ENCODE measurements at regions not wholly inside any gene's neighbourhood (a gene's known extent, or its start where the extent isn't known, plus 50 kb on each side); places are given as distances from the start of the nearest gene placed in this dataset.
"Not testable (repeated sequence)": the region's sequence is repeated elsewhere in the genome, so short reads cannot be mapped to it uniquely, and the experiment has no call there.

- intact Hi-C loops (cut with DNase I), result no loop called here
- DNase-seq, result no peak
These were observed 188.4 kb upstream of the CACNA2D1 start for GRCh38 chr7:82631998-82632397.

DNA sequence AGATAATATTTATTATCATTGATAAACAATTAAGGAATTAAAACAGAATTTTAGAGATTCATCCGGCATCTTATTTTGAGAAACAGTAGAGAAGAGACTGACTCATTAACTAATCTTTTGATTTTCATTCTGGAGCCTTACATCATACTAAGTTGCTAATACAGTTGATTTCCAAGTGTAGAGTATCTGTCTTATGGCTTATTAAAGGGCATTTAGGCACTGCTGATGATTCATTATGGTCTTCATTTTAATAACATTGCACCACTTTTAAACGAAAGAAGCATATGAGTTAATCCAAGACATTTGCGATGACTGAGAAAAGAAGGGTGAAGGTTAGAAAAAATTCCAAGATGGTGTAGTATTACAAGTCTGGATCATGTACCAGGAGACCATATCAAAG lies 186.0 kb upstream of the CACNA2D1 start:
- intact Hi-C loops (cut with DNase I), result no loop called here
- DNase-seq, result no peak

GRCh38 chr7:82625377-82625776 lies 181.8 kb upstream of the CACNA2D1 start:
- DNase-seq, result no peak
- intact Hi-C loops (cut with DNase I), result no loop called here

- intact Hi-C loops (cut with DNase I), result no loop called here
- no peak for DNase-seq
These were observed 181.4 kb upstream of the CACNA2D1 start for GRCh38 chr7:82624965-82625364.

DNA sequence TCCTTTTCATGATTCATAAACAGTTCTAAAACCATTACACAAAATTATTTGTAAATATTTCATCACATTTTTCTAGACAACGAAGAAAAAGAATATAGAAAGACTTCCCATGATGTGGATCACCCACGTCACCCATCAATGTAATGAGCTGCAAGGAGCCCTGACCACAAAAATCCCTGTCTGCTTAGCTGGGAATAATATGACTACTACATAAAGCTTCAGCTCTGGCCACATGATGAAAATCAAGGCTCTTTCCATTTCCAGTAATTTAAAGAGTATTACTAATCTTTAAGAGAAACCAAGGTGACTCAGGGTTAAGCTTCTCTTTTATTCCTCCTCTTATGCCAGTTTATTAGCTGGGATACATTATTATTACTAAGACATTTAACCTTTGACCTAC lies 180.8 kb upstream of the CACNA2D1 start:
- intact Hi-C loops (cut with DNase I), result no loop called here

DNA sequence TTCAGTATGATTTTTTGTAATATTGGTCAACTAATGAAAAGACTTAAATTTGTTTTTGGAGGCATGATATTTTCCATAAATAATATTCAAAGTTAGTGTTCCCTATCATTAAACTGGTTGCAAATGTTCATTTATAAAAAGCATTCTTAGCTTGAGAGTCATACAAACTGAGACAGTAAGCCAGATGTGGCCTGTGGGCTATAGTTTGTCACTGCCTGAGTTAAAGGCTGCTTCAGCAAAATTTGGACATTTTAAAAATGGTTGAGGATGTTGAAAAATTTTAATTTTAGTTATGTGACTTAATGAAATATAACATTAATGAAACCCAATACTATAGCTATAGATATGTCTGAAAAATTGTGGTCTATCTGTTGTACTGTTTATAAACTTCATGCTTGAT lies 180.2 kb upstream of the CACNA2D1 start:
- intact Hi-C loops (cut with DNase I), result no loop called here
- DNase-seq, result no peak

More for the DNA sequence above, 180.8 kb upstream of the CACNA2D1 start:
- DNase-seq, result no peak

GRCh38 chr7:82617156-82617555 lies 173.6 kb upstream of the CACNA2D1 start:
- intact Hi-C loops (cut with DNase I), result no loop called here
- no peak for DNase-seq

DNA sequence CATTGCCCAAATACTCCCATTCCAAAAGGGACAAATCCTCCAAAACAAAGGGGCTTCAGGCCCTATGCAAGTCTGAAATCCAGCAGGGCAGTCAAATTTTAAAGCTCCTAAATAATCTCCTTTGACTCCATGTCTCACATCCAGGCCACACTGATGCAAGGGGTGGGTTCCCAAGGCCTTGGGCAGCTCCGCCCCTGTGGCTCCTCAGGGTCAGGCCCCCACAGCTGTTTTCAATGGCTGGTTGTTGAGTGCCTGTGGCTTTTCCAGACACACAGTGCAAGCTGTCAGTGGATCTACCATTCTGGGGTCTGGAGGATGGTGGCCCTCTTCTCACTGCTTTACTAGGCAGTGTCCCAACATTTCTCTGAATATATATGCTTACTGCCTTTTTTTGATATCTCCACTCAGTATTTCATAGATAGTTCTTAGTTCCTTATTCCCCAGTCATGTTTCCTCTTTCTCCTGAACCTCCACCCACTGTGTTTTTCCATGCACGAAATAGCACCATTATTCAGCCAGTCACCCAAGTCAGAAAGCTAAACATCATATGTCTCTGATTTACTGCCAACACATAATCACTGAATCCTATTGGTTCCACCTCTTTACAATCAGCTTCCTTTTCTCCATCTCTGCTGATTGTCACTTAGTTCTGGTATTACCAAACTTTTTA lies 172.6 kb upstream of the CACNA2D1 start:
- intact Hi-C loops (cut with DNase I), result no loop called here
- DNase-seq, result no peak

DNA sequence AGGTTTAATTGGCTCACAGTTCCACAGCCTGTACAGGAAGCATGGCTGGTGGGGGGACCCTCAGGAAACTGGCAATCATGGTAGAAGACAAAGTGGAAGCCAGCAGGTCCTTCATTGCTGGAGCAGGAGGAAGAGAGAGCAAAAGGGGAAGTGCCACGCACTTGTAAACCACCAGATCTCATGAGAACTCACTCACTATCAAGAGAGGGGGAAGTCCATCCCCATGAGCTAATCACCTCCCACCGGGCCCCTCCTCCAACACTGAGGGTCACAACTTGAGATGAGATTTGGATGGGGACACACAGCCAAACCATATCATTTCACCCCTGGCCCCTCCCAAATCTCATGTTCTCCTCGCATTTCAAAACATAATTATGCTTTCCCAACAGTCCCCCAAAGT lies 171.9 kb upstream of the CACNA2D1 start:
- intact Hi-C loops (cut with DNase I), result no loop called here
- DNase-seq, result peak in 1 of 42 donors; percentile 32

DNA sequence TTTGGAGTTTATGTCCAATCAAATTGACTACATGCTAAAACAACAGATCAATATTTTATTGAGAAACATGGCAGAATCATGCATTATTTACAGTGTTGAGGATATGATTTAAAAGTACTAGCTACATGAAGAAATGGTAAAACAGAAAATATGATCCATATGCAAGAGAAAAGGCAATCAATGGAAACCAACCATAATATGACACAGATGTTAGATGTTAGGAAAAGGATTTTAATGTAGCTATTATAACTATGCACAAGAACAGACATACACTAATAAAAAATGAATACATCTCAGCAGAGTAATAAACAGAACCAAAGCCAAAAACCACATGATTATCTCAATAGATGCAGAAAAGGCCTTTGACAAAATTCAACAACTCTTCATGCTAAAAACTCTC lies 166.2 kb upstream of the CACNA2D1 start:
- intact Hi-C loops (cut with DNase I), result no loop called here

GRCh38 chr7:82605247-82605864 lies 161.8 kb upstream of the CACNA2D1 start:
- intact Hi-C loops (cut with DNase I), result no loop called here
- DNase-seq, result peak in 27 of 42 donors; percentile 3 to 85 (median 49)

More for the DNA sequence above, 166.2 kb upstream of the CACNA2D1 start:
- DNase-seq, result no peak

DNA sequence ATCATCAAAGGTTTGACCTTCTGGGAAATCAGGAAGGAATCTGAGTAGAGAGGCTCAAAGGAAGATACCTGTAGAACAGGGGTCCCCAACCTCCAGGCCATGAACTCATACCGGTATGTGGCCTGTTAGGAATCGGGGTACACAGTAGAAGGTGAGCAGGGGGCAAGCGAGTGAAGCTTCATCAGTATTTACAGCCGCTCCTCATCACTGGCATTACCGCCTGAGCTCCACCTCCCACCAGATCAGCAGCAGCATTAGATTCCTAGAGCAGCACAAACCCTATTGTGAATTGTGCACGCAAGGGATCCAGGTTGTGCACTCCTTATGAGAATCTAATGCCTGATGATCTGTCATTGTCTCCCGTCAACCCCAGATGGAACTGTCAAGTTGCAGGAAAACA lies 158.5 kb upstream of the CACNA2D1 start:
- no peak for DNase-seq
- intact Hi-C loops (cut with DNase I), result no loop called here

GRCh38 chr7:82600531-82600930 lies 157.0 kb upstream of the CACNA2D1 start:
- intact Hi-C loops (cut with DNase I), result no loop called here
- DNase-seq, result no peak

GRCh38 chr7:82599895-82600294 lies 156.3 kb upstream of the CACNA2D1 start:
- DNase-seq, result peak in 7 of 42 donors; percentile 5 to 55 (median 14)
- intact Hi-C loops (cut with DNase I), result no loop called here

DNA sequence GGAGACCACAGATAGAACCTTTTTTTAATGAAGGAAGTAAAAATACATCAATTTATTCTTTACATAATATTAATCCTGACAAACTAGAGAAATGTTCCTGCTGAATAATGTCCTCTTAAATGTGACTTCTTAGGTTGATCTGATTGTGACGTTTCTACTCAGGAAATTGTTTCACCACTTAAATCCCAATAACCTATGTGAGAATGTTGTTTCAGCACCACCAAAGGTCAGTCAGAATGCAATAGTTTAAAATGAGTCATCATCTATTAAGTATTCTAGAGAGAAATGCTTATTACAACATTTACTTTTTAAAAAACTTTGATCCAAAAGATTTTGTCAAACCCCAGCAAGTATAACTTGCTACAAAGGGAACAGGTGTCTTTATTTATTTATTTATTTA lies 155.4 kb upstream of the CACNA2D1 start:
- intact Hi-C loops (cut with DNase I), result no loop called here
- DNase-seq, result no peak

DNA sequence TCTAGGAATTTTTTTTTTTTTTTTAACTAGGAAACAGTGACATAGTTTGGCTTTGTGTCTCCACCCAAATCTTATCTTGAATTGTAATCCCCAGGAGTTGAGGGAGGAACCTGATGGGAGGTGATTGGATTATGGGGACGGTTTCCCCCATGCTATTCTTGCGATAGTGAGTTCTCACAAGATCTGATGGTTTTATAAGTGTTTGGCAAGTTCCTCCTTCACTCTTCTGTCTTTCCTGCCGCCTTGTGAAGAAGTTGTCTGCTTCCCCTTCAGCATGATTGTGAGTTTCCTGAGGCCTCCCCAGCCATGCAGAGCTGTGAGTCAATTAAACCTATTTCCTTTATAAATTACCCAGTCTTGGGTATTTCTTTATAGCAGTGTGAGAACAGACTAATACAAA lies 152.2 kb upstream of the CACNA2D1 start:
- DNase-seq; intact Hi-C loops (cut with DNase I): not testable (repeated sequence)

DNA sequence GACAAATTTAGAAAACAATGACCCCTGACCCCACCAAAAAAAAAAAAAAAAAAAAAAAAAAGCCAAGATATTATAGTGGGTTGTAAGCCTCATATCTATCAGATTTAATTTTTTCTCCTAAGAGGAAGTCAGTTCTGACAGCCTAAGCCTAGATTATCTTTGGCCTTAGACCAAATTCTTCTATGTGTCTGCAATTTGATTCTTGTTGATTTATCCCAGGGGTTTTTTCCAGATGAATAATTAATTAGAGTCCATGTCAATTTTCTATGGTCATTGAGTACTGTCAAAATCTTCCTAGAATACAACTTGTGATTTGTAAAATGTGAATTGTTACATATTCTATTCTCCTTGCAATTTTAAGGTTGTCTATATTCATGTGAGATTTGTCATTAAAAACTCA lies 151.6 kb upstream of the CACNA2D1 start:
- DNase-seq, result no peak
- intact Hi-C loops (cut with DNase I), result no loop called here

DNA sequence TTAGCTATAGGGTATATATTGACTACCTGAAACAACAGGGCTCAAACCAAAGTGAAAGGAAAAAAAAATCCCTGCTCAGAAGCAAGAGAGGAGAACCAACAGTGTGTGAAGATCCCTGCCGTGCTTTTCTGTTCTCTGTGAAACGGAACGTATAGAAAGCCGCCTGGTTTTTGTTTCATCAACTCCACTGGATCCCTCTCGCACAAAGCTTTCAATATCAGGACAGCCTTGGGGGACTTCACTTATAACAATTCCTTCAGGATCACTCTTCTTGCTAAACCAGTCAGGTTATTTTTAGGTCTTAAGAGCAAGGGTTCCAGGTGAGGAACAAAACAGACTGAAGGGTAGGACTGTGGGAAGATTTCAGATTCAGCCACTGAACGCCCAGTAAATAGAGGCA lies 151.1 kb upstream of the CACNA2D1 start:
- intact Hi-C loops (cut with DNase I), result no loop called here
- DNase-seq, result no peak

DNA sequence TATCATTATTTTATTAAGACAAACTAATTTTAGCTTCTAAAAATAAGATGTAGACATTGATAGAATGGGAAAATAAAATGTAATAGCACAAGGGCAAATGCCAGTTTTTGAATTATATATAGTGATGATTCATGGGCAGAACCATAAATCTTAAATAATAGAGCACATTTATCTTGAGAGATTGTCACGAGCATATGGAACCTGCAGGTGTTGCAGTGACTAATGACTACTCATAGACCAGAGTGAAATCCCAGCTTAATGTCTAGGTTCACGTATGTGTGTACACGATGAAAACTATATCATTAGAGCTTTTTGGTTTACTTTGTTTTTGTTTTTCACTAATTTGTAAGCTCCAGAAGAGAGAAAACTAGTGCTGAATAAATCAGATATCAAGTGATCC lies 150.2 kb upstream of the CACNA2D1 start:
- no peak for DNase-seq
- intact Hi-C loops (cut with DNase I), result no loop called here

DNA sequence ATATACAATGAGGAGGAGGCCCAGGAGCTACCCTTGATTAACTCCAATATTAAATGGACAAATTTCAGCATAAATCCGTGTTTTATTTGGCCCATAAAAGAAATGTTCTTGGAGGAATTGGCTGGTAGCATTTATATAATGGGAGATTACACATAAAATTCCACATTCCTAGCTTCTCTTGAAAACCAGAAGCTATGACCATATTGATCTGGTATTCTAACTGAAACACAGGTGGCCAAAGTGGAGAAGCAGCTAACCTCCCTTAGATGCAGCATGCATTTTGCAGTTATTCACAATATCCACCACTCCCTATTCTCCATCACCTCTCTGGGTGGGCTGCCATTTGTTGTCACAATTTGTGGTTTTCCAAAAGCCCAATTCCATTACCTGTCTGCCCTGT lies 148.8 kb upstream of the CACNA2D1 start:
- intact Hi-C loops (cut with DNase I), result no loop called here
- no peak for DNase-seq

DNA sequence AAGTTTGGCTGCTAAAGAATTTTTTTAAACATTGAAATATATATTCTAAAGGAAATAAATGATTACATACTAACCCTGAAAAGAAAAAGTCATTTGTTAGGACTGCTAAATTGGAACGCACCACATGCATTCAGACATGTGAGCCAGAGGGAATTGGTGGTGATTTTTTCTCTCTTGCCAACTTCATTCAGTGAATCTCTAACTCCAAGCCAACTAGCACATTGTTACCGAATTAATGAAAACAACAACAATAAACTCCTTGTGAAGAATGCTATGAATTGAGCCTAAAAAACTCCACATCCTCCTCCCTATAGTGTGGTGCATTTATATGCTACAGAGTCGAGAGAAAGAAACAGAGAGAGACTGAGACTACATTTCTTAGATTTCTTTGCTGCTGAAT lies 135.5 kb upstream of the CACNA2D1 start:
- intact Hi-C loops (cut with DNase I), result no loop called here

More for the DNA sequence above, 135.5 kb upstream of the CACNA2D1 start:
- DNase-seq, result no peak
